MCF 10A (cell line): ENCODE measurements at regions not wholly inside any gene's neighbourhood (a gene's known extent, or its start where the extent isn't known, plus 50 kb on each side); places are given as distances from the start of the nearest gene placed in this dataset.
A peak's percentile ranks its signal among the peaks of the same experiment; 100 is the strongest.
"Not testable (repeated sequence)": the region's sequence is repeated elsewhere in the genome, so short reads cannot be mapped to it uniquely, and the experiment has no call there.

ENCODE experiments used
- BruUV-seq: library from RNA; stranded (reverse); fragments of 400-500 nt; replicated peaks from 2 replicates; lab custom pipeline; 2021; lab: Mats Ljungman, UMichigan
- CTCF ChIA-PET: fragments of 300-600 bp; sonication (Branson Sonifier 250); formaldehyde crosslinking; extraction: SDS; loops from one replicate; lab custom pipeline; 2021; ENCODE audit warnings: antibody characterized with exemption, inconsistent platforms; lab: Yijun Ruan, JAX
- POLR2A ChIA-PET: fragments of 300-600, 350-650 bp; sonication (Branson Sonifier 250); formaldehyde crosslinking; extraction: SDS; loops from one replicate; lab custom pipeline; 2020; ENCODE audit warnings: antibody characterized with exemption, inconsistent platforms; lab: Yijun Ruan, JAX
- DNase-seq: peaks from one replicate; pipeline ENCODE4 v3.0.0-alpha.2; 2018; ENCODE audit not compliant: unreplicated experiment
- H3K27ac Mint-ChIP-seq: one replicate; pipeline ENCODE4 v1.8.0; 2022; ENCODE audit warnings: mild to moderate bottlenecking, low read depth, mixed read lengths; ENCODE audit not compliant: unreplicated experiment
- H3K27me3 Mint-ChIP-seq: one replicate; pipeline ENCODE4 v1.8.0; 2022; ENCODE audit warnings: mixed read lengths; ENCODE audit not compliant: insufficient read depth, unreplicated experiment
- H3K36me3 Mint-ChIP-seq: one replicate; pipeline ENCODE4 v1.8.0; 2022; ENCODE audit warnings: mild to moderate bottlenecking, moderate library complexity, mixed read lengths; ENCODE audit not compliant: insufficient read depth, unreplicated experiment
- H3K4me1 Mint-ChIP-seq: one replicate; pipeline ENCODE4 v1.8.0; 2022; ENCODE audit warnings: mixed read lengths; ENCODE audit not compliant: insufficient read depth, unreplicated experiment
- H3K4me3 Mint-ChIP-seq: one replicate; pipeline ENCODE4 v1.8.0; 2022; ENCODE audit warnings: mild to moderate bottlenecking, moderate library complexity, mixed read lengths; ENCODE audit not compliant: unreplicated experiment
- H3K9me3 Mint-ChIP-seq: one replicate; pipeline ENCODE4 v1.8.0; 2022; ENCODE audit warnings: mixed read lengths; ENCODE audit not compliant: unreplicated experiment
- CTCF ChIP-seq: fragments of 200-600 bp; IDR thresholded peaks from one replicate; pipeline ENCODE4 v1.8.0; 2022; ENCODE audit warnings: antibody characterized with exemption, mild to moderate bottlenecking; ENCODE audit not compliant: unreplicated experiment
- intact Hi-C: fragments of 100-400 bp; cut with micrococcal nuclease; formaldehyde crosslinking; loops from 2 replicates; pipeline ENCODE4 v1.14.1; 2022

GRCh38 chr4:18110099-18110498 is 88.5 kb upstream of the LCORL start:
- BruUV-seq = no TSS peak
- H3K9me3 Mint-ChIP-seq = no peaks in the 10 kb centered on the region
- POLR2A ChIA-PET = no interaction called here
- no peaks in the 10 kb centered on the region for H3K27me3 Mint-ChIP-seq
- DNase-seq = no peak
- no peak overlapping the region for H3K4me3 Mint-ChIP-seq
- peaks cover 20% of the 10 kb centered on the region for H3K4me1 Mint-ChIP-seq
- no peaks in the 10 kb centered on the region for H3K36me3 Mint-ChIP-seq
- H3K27ac Mint-ChIP-seq = no peak overlapping the region
- no peak for TF ChIP-seq CTCF
- intact Hi-C loops = no loop called here
- CTCF ChIA-PET = interaction anchor here (0.9 kb wide), 1 partner anchor 294 kb away, joined by 3 read pairs; no protein-coding TSS in a partner anchor

DNA sequence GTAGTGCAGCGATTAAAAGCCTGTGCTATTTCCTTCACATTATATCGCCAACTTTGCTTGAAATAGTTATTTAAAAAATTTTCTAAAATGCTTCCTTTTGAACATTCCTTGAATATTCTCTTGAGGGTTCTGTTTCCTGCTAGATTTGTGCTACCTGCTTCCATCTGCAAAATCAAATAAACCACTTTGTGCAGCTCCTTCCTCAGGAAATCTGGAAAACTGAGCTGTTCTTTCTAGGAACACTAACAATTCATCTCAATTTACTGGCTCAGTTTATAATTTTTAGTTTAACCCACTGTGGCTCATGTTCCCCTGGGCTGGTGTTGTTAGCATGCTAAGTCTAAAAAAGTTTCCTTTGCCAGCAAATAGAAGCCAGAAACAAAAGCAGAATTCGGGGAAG is 88.1 kb upstream of the LCORL start:
- ChIA-PET POLR2A (no interaction called here), CTCF (interaction anchor here (0.9 kb wide), 1 partner anchor 293 kb away, joined by 3 read pairs; no protein-coding TSS in a partner anchor)
- no peak overlapping the region for H3K27ac Mint-ChIP-seq
- no TSS peak for BruUV-seq
- intact Hi-C loops = no loop called here
- peaks cover 20% of the 10 kb centered on the region for H3K4me1 Mint-ChIP-seq
- H3K27me3 Mint-ChIP-seq = no peaks in the 10 kb centered on the region
- H3K9me3 Mint-ChIP-seq = no peaks in the 10 kb centered on the region
- no peak for TF ChIP-seq CTCF
- DNase-seq = no peak
- no peak overlapping the region for H3K4me3 Mint-ChIP-seq
- no peaks in the 10 kb centered on the region for H3K36me3 Mint-ChIP-seq

DNA sequence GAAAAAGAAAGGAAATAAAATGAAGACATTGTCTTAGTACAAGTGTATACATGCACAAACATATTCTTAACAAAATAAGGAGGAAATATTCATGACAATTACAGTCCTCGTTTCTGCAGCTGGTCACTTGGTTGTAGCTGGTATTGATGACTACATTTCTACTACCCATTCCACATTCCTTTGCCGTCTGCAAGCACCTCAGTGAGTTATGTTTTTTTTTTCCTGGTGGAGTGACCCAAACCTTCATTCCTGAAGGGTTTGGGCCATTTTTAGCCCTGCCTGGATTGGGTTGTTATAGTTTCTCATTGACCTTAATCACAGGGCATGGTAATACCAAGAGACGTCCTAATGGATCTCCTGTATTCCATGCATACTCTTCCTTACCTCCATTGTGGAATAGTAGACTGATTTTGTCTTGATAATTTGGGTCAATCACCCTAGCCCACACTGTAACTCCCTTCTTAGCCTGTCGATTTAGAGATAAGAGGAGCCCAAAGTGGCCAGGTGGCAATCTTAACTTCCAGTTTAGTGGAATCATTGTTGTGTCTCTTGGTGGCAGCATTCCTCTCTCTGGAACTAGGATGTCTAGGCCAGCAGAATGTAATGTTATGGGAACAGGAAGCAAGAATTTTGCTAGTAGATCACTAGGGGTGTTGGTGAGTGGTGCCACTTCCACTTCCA is 86.4 kb upstream of the LCORL start:
- H3K4me3 Mint-ChIP-seq, H3K27ac Mint-ChIP-seq, BruUV-seq, intact Hi-C loops, POLR2A ChIA-PET, H3K36me3 Mint-ChIP-seq, H3K27me3 Mint-ChIP-seq, DNase-seq, H3K9me3 Mint-ChIP-seq: not testable (repeated sequence)
- H3K4me1 Mint-ChIP-seq = peaks cover 20% of the 10 kb centered on the region
- CTCF ChIA-PET = interaction anchor here (1.2 kb wide), 1 partner anchor 460 kb away, joined by 5 read pairs; no protein-coding TSS in a partner anchor

DNA sequence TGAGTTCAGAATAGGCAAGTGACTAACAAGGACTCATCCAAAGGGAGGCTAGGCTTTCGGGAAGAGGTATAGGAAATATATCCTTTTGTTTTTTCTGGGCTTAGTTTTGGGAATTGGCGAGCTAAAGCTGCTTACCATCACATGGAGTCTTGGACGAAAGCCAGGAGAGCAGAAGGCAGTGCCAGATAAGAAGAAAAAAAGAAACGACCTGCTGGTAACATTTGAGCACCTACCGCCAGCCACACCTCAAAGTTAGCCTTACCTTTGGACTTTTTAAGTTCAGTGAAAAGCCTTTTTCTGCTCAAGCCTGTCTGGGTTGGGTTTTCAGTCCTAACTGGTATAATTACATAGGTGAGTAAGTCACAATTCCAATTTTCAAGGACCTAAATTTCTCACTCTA is 85.1 kb upstream of the LCORL start:
- TF ChIP-seq CTCF = no peak
- DNase-seq = peak; percentile 49
- ChIA-PET POLR2A (interaction anchor here (0.6 kb wide), 1 partner anchor 123 kb away, joined by 3 read pairs; no protein-coding TSS in a partner anchor), CTCF (interaction anchor here (1.2 kb wide), 1 partner anchor 461 kb away, joined by 5 read pairs; no protein-coding TSS in a partner anchor)
- Mint-ChIP-seq H3K27ac (peak overlapping the region; percentile 78), H3K4me1 (peaks cover 20% of the 10 kb centered on the region), H3K36me3 (no peaks in the 10 kb centered on the region), H3K9me3 (no peaks in the 10 kb centered on the region), H3K4me3 (no peak overlapping the region), H3K27me3 (no peaks in the 10 kb centered on the region)
- BruUV-seq = no TSS peak
- intact Hi-C loops = no loop called here
